ENCODE measurements at regions not wholly inside any gene's neighbourhood (a gene's known extent, or its start where the extent isn't known, plus 50 kb on each side); places are given as distances from the start of the nearest gene placed in this dataset.

DNA sequence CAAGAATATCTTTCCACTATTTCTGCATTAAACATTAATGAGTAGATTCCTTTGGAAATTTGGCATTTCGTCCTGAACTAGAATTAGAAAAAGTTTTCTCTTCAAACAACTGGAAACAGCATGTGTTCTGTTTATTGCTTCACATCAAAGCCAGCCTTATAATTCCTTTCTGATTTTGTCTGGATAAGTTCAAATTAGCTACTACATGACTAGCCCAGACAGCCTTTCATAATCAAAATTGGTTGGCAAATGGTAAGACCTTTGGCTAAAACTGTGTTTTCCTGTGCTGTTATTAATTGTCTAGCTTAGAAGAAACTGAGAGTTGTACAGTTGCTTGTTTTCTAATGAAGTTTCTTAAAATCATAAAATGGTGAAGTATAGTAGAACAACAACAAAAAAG lies 52.7 kb upstream of the P3H2 start:
- no peak for TF ChIP-seq CTCF (IDR thresholded peaks at IDR 0.05; ENCODE audit: low read depth, low read length)
- DNase-seq (ENCODE audit: low read depth in 2 of 2): peak in 1 of 2 donors; percentile 17
- H3K4me3 ChIP-seq (replicated peaks in 1 of 2; ENCODE audit: low read depth in 2 of 2, low read length in 2 of 2): no peak overlapping the region

- no peak for TF ChIP-seq CTCF (IDR thresholded peaks at IDR 0.05; ENCODE audit: low read depth, low read length)
- DNase-seq (ENCODE audit: low read depth in 2 of 2): peak in 1 of 2 donors; percentile 41
- H3K4me3 ChIP-seq (replicated peaks in 1 of 2; ENCODE audit: low read depth in 2 of 2, low read length in 2 of 2): no peak overlapping the region
Observed at GRCh38 chr3:190172751-190173150, 52.1 kb upstream of the P3H2 start.
